OCI-M2 (cell line): ENCODE measurements at regions not wholly inside any gene's neighbourhood (a gene's known extent, or its start where the extent isn't known, plus 50 kb on each side); places are given as distances from the start of the nearest gene placed in this dataset.

Source experiments
- DNase-seq: peaks from one replicate; lab custom pipeline; 2025; ENCODE audit not compliant: unreplicated experiment; lab: John Stamatoyannopoulos, UW

- no peak for DNase-seq
Observed at GRCh38 chr6:122042960-122043735, 356.3 kb upstream of the HSF2 start.

GRCh38 chr6:122048570-122048969 is 350.9 kb upstream of the HSF2 start:
- no peak for DNase-seq

- DNase-seq = no peak
Observed at GRCh38 chr6:122049341-122049740, 350.1 kb upstream of the HSF2 start.

- DNase-seq = no peak
Observed at GRCh38 chr6:122050242-122050755, 349.2 kb upstream of the HSF2 start.

GRCh38 chr6:122052346-122052900 is 347.0 kb upstream of the HSF2 start:
- no peak for DNase-seq

- DNase-seq = no peak
Observed at GRCh38 chr6:122059918-122060317, 339.5 kb upstream of the HSF2 start.

- no peak for DNase-seq
Observed at GRCh38 chr6:122061855-122062254, 337.6 kb upstream of the HSF2 start.

GRCh38 chr6:122063076-122063475 is 336.4 kb upstream of the HSF2 start:
- DNase-seq = no peak

- DNase-seq = no peak
Observed at GRCh38 chr6:122063761-122064160, 335.7 kb upstream of the HSF2 start.

GRCh38 chr6:122066200-122066599 is 333.3 kb upstream of the HSF2 start:
- DNase-seq = no peak

- DNase-seq = no peak
Observed at GRCh38 chr6:122068291-122068769, 331.1 kb upstream of the HSF2 start.

GRCh38 chr6:122069932-122070331 is 329.5 kb upstream of the HSF2 start:
- no peak for DNase-seq

GRCh38 chr6:122072014-122072647 is 327.3 kb upstream of the HSF2 start:
- DNase-seq = no peak

GRCh38 chr6:122075084-122075838 is 324.2 kb upstream of the HSF2 start:
- no peak for DNase-seq

- DNase-seq = no peak
Observed at GRCh38 chr6:122075917-122076316, 323.5 kb upstream of the HSF2 start.

- DNase-seq = no peak
Observed at GRCh38 chr6:122077603-122078002, 321.8 kb upstream of the HSF2 start.

- DNase-seq = no peak
Observed at GRCh38 chr6:122078481-122078880, 321.0 kb upstream of the HSF2 start.

GRCh38 chr6:122079916-122080315 is 319.5 kb upstream of the HSF2 start:
- DNase-seq = no peak

- no peak for DNase-seq
Observed at GRCh38 chr6:122081921-122082320, 317.5 kb upstream of the HSF2 start.

- DNase-seq = no peak
Observed at GRCh38 chr6:122082370-122082769, 317.1 kb upstream of the HSF2 start.

- DNase-seq = no peak
Observed at GRCh38 chr6:122092366-122092765, 307.1 kb upstream of the HSF2 start.
